Smooth muscle cell (in vitro differentiated cells): ENCODE measurements at regions not wholly inside any gene's neighbourhood (a gene's known extent, or its start where the extent isn't known, plus 50 kb on each side); places are given as distances from the start of the nearest gene placed in this dataset.

ENCODE experiments used
- DNase-seq: peaks from one replicate; lab custom pipeline; 2025; ENCODE audit not compliant: unreplicated experiment; lab: John Stamatoyannopoulos, UW
- H2AFZ ChIP-seq: fragments of 200-600 bp; sonication (generic); 2 replicates; pipeline ENCODE4 v1.6.0; 2016; ENCODE audit warnings: antibody characterized with exemption, low read depth, mild to moderate bottlenecking
- H3F3A ChIP-seq: fragments of 200-600 bp; sonication (generic); 2 replicates; pipeline ENCODE4 v1.6.0; 2017; ENCODE audit warnings: antibody characterized with exemption, low read depth
- H3K27ac ChIP-seq: fragments of 200-600 bp; sonication (generic); 2 replicates; pipeline ENCODE4 v1.5.1; 2016; ENCODE audit warnings: low read depth, mild to moderate bottlenecking
- H3K27me3 ChIP-seq: fragments of 200-600 bp; sonication (generic); 2 replicates; pipeline ENCODE4 v1.6.1; 2016; ENCODE audit warnings: low read depth, mild to moderate bottlenecking
- H3K36me3 ChIP-seq: fragments of 200-600 bp; sonication (generic); 2 replicates; pipeline ENCODE4 v1.5.1; 2016; ENCODE audit warnings: low read depth
- H3K4me1 ChIP-seq: fragments of 200-600 bp; sonication (generic); 2 replicates; pipeline ENCODE4 v1.5.1; 2016; ENCODE audit warnings: low read depth
- H3K4me2 ChIP-seq: fragments of 200-600 bp; sonication (generic); 2 replicates; pipeline ENCODE4 v1.6.0; 2016; ENCODE audit warnings: mild to moderate bottlenecking
- H3K4me3 ChIP-seq: fragments of 200-600 bp; sonication (generic); 2 replicates; pipeline ENCODE4 v1.5.1; 2016; ENCODE audit warnings: mild to moderate bottlenecking
- H3K79me2 ChIP-seq: fragments of 200-600 bp; sonication (generic); 2 replicates; pipeline ENCODE4 v1.6.0; 2016; ENCODE audit warnings: low read depth, mild to moderate bottlenecking
- H3K9ac ChIP-seq: fragments of 200-600 bp; sonication (generic); 2 replicates; pipeline ENCODE4 v1.6.0; 2016; ENCODE audit warnings: low read depth
- H3K9me3 ChIP-seq: fragments of 200-600 bp; sonication (generic); replicated peaks from 2 replicates; pipeline ENCODE4 v1.5.1; 2016; ENCODE audit warnings: low read depth
- H4K20me1 ChIP-seq: fragments of 200-600 bp; sonication (generic); 2 replicates; pipeline ENCODE4 v1.6.0; 2016; ENCODE audit warnings: low read depth
- CTCF ChIP-seq: fragments of 200-600 bp; sonication (generic); IDR thresholded peaks from 2 replicates; pipeline ENCODE4 v1.5.1; 2017; ENCODE audit warnings: borderline replicate concordance, mild to moderate bottlenecking, antibody characterized with exemption; ENCODE audit not compliant: insufficient read depth, poor library complexity, severe bottlenecking
- WGBS: methylation state at CpG from one replicate; pipeline ENCODE4 v1.1.7; 2016; ENCODE audit warnings: low lambda C conversion rate; 5-methylcytosine and 5-hydroxymethylcytosine counted together

- Histone ChIP-seq H3F3A (no peaks in the 10 kb centered on the region), H3K36me3 (no peaks in the 10 kb centered on the region), H3K27me3 (no peaks in the 10 kb centered on the region), H2AFZ (no peak overlapping the region), H4K20me1 (no peaks in the 10 kb centered on the region), H3K4me2 (no peak overlapping the region), H3K4me1 (no peaks in the 10 kb centered on the region), H3K27ac (no peak overlapping the region), H3K79me2 (no peaks in the 10 kb centered on the region), H3K9me3 (no peaks in the 10 kb centered on the region), H3K4me3 (no peak overlapping the region), H3K9ac (no peak overlapping the region)
- no peak for DNase-seq
- TF ChIP-seq CTCF, result no peak
- 0% methylated on average over 1 of the region's 1 CpG for WGBS
Measured at GRCh38 chr3:20776286-20776685, 590.3 kb upstream of the SGO1 start.

- Histone ChIP-seq H3K4me3 (no peak overlapping the region), H3K36me3 (no peaks in the 10 kb centered on the region), H3K79me2 (no peaks in the 10 kb centered on the region), H3K4me2 (no peak overlapping the region), H4K20me1 (no peaks in the 10 kb centered on the region), H3K9me3 (no peaks in the 10 kb centered on the region), H3K9ac (no peak overlapping the region), H2AFZ (no peak overlapping the region), H3F3A (no peaks in the 10 kb centered on the region), H3K27me3 (no peaks in the 10 kb centered on the region), H3K4me1 (no peaks in the 10 kb centered on the region), H3K27ac (no peak overlapping the region)
- DNase-seq, result no peak
- 91% methylated on average over 5 of the region's 5 CpGs for WGBS
- TF ChIP-seq CTCF, result no peak
Measured at GRCh38 chr3:20773320-20773984, 587.4 kb upstream of the SGO1 start.

GRCh38 chr3:20772869-20773268, 586.9 kb upstream of the SGO1 start:
- Histone ChIP-seq H3K4me1 (no peaks in the 10 kb centered on the region), H2AFZ (no peak overlapping the region), H3F3A (no peaks in the 10 kb centered on the region), H3K9me3 (no peaks in the 10 kb centered on the region), H3K27me3 (no peaks in the 10 kb centered on the region), H3K4me2 (no peak overlapping the region), H3K9ac (no peak overlapping the region), H4K20me1 (no peaks in the 10 kb centered on the region), H3K27ac (no peak overlapping the region), H3K79me2 (no peaks in the 10 kb centered on the region), H3K4me3 (no peak overlapping the region), H3K36me3 (no peaks in the 10 kb centered on the region)
- no peak for TF ChIP-seq CTCF
- no peak for DNase-seq

GRCh38 chr3:20769430-20769829, 583.4 kb upstream of the SGO1 start:
- no peak for TF ChIP-seq CTCF
- Histone ChIP-seq H3K4me1 (no peaks in the 10 kb centered on the region), H3K9me3 (no peaks in the 10 kb centered on the region), H3K27ac (no peak overlapping the region), H3K36me3 (no peaks in the 10 kb centered on the region), H2AFZ (no peak overlapping the region), H3K4me3 (no peak overlapping the region), H4K20me1 (no peaks in the 10 kb centered on the region), H3K27me3 (no peaks in the 10 kb centered on the region), H3F3A (no peaks in the 10 kb centered on the region), H3K9ac (no peak overlapping the region), H3K4me2 (no peak overlapping the region), H3K79me2 (no peaks in the 10 kb centered on the region)
- DNase-seq, result no peak
- 31% methylated on average over 4 of the region's 4 CpGs for WGBS
